GM19043 (cell line): ENCODE measurements at regions not wholly inside any gene's neighbourhood (a gene's known extent, or its start where the extent isn't known, plus 50 kb on each side); places are given as distances from the start of the nearest gene placed in this dataset.
"Not testable (repeated sequence)": the region's sequence is repeated elsewhere in the genome, so short reads cannot be mapped to it uniquely, and the experiment has no call there.

ENCODE experiments used
- ATAC-seq: cut with Tn5 transposase; IDR thresholded peaks from one replicate; pipeline ENCODE4 v1.9.1; 2021; ENCODE audit warnings: low read depth; ENCODE audit not compliant: unreplicated experiment

DNA sequence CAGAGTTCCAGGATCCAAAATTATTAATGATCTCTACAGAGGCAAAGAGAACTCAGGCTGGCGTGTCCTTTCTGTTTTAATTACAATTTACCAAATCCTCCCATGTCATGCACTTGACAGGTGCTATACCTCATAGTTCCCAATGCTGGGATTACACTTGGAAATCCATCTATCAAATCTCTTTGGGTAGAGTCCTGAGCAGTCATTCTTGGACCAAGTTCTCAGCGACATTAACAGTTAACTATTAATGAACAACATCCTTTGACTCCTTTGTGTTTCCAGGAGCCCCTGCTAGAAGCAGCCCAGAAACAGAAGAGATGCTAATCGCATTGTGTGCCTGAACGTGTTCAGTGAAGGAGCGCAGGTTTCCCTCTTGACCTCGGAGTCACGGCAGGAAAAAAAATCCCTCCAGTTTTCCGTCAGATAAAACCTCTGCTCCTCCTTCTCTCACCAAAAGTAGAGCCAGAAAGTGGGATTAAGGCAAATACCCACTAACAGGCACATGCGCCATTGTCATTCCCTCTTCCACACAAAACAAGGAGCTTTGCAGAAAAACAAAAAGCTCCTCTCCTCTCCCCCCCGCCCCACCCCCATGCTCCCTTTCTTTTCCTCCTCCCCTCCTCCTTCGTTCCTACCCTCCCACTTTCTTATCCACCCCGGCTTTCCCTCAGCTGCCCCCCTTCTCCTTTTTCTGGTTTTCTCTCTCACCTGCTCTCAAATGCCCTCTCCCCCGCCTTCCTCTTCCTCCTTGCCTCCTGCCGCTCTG is 224.7 kb downstream of the ZIC5 start:
- no peak for ATAC-seq

DNA sequence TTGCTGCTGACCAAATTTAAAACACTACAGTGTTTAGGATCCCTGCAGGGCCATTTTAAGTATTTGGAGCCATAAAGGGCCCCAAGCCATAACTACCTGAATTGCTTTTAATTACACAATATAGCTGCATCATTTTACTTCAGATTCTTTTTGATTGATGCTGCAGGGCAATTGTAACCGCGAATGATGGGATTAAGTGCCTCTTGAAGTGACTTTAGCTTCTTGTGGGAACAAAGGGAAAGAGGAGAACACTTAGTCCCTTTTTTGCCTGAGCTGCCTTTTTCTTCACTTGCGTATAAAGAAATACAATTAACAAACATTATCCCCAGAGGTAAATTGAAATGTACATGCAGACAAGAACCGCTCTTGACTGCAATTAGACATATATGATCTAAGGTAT is 228.5 kb downstream of the ZIC5 start:
- ATAC-seq: no peak

DNA sequence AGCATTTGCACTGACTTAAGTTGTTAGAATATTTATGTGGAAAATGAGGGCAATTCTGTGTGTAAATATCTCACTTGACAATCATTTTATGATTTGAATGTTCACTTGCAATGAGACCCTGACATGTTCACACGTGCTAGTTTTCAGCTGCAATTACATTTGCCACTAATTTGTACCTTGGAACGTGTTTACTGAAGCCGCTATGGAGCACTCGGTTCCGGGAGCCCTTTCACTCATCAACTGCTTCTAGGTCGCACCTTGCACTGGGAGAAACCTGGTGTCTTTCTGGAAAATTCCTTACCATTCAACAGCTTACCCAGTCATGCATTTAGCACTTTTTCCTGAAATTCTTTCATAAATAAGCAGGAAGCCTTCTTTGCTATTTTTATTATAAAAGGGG is 229.6 kb downstream of the ZIC5 start:
- no peak for ATAC-seq

DNA sequence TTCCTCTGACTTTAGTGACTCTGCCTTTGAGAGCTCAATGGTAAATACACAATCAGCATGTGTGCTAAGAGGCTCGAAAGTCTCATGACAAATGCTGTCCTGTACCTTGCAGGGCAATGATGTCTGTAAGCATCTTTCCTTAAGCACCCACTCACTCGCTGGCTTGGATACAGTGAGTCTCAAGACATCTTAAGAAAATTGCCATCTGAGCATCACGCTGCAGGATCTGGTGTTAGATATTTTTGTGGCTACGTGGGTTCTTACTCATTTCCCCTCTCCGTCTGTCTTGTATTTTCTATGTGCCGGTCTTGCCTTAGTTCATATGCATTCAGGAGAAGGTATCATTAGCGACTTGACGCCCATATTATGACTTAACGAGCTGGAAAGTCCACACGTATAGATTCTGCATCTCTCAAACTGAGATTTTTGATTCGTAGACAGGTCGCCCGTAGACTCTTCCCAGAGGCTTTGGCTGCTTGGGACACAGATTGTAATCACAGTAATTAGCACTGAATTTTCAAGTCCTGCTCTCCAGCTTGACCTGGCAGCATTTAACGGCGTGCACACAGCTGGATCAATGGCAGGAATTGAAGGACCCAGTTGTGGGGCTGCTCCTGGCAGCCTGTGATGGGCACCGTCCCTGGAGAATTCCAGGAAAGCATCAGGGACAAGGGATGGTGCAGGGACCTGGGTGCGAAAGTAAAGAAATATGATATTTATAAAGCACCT is 231.2 kb downstream of the ZIC5 start:
- no peak for ATAC-seq

DNA sequence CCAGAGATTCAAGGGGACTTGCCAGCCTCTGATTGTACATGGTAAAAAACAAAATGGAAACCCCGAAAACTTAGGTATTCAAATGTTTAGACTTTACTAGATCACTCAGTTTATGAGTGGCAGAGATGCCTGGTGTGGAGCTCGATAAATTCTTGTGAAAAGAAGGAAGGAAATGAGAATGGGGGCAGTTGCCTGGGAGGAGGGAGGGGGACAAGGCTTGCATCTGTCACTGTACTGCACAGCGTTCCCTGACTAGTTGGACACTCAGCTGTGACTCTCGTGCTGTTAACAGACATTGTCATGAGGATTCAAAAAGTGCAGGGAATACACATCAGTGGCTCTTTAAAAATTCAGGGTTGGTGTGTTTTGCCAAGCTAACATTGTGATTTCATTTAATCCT is 232.9 kb downstream of the ZIC5 start:
- no peak for ATAC-seq

DNA sequence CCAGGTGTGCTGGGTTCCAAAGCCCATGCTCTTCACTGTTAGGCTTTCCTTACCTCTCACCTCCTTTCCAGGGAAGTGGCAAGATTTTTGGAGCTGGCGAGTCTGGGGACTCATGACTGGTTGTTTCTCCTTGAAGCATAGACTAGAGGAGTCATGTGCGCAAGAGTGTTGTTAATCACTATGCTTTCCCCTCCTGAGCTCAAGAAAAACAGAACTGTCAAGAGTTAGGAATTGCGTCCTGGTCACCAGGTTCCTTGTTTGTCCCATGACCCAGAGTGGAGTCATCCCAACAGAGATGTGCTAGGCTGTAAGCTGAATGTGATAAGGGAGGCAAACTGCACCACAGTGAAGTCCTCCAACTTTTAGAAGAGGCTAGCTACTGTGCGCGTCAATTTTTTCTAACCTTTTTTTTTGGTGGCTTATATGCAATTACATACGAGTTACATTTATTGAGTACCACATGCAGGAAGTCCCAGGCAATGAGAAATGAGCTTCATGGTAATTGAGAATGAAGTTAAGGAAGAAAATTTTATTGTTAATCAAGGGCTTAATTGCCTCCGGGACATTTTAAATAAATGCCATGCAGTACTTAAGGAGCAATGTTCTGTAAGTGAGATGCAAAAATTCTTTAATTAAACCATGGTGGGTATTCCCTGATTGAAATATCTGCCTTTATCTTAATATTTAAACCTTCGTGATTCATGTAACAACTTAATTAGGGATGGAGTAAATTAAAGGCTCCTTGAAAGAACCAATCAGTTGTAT is 233.9 kb downstream of the ZIC5 start:
- ATAC-seq: no peak

DNA sequence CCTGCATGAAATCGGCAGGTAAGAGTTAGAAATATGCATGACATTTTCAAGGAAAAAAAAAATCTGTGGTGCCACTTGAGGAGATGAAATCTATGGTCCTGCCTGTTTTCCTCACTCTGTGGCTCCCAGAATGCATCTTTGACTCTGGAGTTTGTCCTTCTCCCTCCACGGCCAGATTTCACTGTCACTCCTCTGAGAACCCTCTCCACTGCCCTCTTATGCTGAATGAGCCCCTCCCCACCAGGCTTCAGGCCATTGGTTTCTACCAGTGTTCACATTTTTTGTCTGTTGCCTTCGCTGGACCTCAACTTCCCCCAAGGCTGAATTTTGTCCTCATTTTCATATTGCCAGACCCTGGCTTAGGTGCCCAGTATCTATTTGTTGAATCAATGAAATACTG is 235.0 kb downstream of the ZIC5 start:
- ATAC-seq: no peak

DNA sequence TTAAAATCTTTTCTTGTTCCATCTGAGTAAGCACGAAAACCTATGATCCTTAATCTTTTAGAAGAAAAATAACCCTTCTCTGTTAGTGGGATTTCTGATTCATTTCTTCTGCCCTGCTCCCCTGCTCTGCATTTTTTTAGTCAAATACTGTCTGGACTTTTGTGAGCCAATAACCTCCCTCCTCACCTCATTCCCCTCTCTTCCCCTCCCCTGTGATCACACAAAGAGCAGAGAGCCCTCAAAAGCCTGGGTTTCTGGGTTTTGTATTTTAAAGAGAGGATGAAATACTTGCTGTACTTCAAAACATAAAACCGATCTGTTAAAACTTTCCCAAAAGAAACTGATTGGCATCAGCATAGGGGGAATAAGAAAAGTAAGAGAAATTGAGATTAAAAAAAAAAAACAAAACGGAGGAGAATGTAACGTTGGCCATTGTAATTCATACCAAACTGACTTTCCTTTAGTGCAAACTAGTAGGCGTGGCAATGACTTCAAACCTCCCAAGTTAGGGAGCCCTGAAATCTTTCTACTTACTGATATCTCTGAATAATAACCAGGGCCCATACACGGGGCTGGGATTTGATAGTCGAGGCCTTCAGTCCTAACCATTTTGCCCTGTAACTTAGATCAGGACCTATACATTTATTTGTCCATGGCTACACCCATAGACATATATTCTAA is 232.9 kb downstream of the TM9SF2 start:
- ATAC-seq: no peak

DNA sequence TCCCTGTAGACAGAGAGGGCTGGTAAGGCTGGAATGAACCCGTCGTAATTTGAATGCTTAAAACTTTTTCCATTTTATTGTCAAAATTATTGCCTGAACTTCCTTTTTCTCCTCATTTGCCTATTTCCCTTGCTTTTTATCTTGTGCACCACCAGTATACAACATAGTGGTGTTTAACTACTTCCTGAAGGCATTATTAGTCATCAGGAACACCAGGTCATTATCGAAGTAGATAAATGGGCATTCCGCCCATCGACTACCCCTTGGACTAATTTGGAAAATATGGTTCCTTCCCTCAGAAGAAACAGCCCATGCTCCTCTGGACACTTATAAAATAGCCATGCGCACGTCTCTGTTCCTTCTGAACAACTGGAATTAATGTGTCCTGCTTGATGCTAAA is 232.1 kb downstream of the TM9SF2 start:
- no peak for ATAC-seq

DNA sequence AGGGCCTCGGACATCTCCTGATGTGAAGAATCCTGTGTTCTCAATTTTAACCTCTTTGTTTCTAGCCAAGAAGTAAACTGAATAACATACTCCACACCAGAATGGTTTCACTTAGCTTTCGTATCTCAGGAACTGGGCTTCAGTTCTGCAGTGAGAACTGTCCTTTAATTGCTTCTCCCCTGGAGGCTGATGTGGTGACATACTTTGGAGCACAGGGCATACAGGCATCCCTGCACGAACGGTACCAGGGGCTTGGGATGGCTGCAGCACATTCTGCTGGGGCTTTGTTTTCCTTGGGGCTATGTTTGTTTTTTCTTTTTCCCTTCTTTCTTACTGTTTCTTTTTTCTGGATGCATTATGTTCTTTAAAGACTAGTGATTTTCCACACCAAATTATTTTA is 230.5 kb downstream of the TM9SF2 start:
- ATAC-seq: no peak

DNA sequence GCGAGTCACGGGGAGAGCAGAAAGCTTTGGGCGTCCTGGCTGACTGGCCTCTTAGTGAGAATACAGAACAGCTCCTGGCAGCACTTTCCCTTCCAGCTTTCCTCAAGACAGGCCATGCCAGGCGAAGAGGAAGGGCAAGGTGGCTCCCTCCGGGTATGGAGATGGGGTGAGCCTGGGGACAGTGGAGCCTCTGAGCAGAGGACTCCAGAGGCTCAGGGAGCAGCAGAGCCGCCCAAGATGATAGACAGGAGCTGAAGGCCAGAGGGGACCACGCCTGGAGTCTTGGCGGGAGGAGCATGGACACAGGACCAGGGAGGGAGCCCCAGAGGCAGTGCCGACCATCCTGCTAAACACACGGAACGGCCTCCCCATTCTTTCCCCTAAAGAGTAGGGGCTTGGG is 229.1 kb downstream of the TM9SF2 start:
- ATAC-seq: no peak

DNA sequence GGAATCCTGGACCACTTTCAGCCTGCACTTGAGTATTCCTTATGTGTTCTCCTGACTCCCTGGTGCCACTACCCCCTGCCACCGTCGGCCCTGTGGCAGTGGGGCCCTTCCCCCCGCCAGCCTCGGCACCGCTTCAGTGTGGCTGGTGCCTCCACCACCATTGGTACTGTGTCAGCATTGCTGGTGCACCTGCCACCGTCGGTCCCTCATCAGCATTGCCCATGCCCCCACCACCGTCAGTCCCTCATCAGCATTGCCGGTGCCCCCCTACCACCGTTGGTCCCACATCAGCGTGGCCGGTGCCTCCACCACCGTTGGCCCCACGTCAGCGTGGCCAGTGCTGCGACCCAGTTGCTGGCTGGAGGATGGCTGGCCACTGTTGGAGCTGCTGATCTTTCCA is 228.5 kb downstream of the TM9SF2 start:
- no peak for ATAC-seq

DNA sequence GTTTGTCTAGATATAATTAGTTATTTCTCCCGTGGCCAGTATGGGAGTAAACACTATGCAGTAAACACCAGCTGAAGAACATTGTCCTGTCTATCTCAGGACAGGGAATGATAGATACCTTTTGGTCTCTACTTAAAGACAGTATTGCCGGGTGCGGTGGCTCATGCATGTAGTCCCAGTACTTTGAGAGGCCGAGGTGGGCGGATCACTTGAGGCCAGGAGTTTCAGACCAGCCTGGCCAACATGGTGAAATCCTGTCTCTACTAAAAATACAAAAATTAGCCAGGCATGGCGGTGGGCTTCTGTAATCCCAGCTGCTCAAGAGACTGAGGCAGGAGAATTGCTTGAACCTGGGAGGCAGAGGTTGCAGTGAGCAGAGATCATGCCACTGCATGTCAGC is 226.4 kb downstream of the TM9SF2 start:
- ATAC-seq: not testable (repeated sequence)

DNA sequence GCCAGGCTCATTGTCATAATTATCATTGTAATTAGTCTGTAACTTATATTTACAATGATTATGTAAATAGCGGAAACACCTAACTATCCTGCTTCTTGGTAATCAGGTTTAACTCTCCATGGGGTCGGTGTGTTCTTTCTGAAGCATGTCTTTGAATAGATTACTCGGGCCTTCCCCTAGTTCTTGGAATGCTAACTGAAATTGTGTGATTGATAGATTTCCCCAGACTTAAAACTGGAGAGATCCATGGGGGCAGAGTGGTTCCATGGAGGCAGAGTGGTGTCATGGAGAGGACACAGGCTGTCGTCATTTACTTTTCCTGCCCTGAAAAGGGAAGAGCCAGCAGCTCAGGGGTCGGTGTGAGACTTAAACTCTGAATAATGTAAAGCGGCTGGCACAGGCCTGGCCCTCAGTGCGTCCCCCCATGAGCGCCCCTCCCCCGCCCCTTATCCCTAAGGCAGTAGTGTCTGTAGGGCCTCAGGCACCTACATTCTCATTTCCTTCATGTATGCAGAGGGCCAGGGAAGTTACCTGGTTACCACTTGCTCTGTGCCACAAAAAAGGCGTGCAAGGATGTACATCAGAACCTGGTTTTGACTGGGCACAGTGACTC is 225.1 kb downstream of the TM9SF2 start:
- no peak for ATAC-seq

DNA sequence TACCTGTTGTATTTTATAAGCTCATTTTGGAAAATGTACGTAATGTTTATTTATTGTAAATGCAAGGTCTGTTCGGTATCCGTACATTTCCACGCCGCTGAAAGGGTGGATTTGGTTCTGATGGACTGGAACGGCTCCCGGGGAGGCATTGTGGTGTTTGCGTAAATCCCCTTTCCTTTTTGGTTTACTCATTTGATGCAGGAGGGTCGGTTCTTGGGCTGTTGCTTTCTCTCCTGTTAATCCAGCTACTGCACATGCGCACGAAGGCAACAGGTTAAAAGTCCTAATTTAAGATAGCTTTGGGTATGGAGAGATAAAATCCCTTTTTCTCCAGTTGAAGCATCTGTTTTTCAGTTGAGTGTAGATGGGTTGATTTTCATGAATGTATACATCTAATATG is 224.4 kb downstream of the TM9SF2 start:
- ATAC-seq: no peak

DNA sequence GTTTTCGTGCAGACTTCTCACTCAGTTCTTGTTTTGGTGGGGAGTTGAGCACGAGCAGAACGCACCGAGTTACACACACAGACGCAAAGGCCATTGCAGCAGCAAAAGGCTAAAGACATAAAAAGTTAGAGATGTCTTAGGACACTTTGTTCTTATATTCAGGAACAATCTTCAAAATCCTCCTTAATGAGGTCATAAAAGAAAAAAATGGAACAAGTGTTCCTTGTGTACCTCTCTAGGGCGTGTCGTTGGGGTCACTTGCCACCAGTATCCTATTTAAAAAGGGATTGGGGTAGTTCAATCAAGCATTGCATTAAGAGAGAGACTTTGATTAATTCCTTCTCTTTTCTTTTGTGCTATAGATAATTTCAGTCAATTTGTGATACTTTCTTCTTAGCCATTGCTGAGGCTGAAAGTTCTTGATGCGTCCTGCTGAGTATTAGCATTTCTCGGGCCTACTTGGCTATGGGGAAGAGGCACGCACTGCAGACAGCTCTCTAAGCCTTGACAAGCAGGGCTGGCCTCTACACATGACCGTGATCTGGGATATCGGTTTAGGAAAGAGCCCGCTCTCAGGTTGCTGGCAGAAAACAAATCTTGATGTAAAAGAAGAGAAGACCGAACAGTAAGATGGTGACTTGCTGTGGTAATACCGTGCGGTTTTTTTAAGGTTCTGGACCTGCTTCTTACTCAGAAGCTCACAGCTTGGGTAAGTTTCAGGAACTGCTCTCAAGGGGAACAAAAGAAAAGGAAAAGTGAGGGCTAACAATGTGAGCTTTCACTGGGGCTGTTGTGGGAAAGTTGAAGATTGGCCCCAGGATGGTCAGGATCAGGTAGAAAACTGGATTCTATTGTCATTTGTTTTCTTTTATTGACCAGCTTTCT is 223.6 kb downstream of the TM9SF2 start:
- no peak for ATAC-seq

DNA sequence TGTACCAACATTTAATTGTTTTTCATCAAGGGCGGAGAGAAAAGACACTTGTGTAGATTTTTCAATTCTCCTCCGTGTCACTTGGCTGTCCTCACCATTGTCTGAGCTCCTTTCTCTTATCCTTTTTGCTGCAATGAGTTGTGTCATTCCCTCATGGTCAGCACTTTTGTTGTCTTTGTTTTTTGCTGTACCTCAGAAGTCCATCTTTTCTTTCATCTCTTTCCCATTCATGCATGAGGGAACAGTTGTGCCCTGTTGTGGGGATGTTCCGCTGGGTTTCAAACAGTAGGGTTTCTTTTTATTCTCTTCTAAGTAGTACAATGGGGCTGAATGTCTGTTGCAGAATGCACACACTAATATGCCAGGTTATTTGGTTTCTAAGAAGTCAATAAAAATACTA is 222.6 kb downstream of the TM9SF2 start:
- ATAC-seq: no peak

DNA sequence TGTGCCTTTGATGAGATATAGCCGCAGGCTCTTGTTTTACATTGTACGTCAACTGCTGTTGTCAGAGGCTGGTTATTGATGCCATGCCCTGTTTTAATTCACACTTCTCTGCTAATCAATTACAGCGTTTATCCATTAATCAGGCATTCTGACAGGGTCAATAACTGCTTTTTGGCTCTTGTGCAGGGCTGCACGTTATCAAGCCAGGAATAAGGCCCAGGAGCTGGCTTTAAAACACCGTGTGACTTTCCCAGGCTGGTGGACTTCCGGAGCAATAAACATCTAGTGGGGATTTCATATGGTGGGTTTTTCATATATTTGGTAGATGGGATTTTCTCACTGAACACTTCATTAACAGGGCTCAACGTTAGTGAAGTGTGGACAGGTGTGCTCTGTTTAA is 221.7 kb downstream of the TM9SF2 start:
- ATAC-seq: no peak

DNA sequence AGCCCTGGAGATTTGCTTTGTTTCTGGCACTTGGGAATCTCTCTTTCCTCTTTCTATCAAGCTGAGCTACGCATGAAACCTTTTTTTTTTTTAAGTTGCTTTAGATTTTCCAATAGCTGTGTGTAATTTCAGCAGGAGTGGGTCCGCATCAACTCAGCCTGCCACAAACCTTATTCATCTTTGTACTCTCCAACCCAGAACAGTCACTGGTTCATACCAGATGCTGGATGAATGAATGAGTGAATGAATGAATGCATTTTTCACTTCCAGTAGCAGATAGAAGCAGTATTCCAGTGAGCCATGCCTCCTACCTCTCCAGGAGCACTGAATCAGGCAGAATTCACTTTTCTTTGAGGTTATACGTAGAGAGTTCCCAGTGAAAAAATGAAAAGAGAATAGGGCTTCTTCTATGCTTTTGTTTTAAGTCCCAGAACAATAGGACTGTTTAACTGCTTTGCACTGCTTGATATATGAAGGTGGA is 221.1 kb downstream of the TM9SF2 start:
- no peak for ATAC-seq
